ENCODE measurements at regions not wholly inside any gene's neighbourhood (a gene's known extent, or its start where the extent isn't known, plus 50 kb on each side); places are given as distances from the start of the nearest gene placed in this dataset.
"Not testable (repeated sequence)": the region's sequence is repeated elsewhere in the genome, so short reads cannot be mapped to it uniquely, and the experiment has no call there.

GRCh38 chr6:88403486-88403885 is 237.3 kb upstream of the CNR1 start:
- no peak overlapping the region for H3K27ac ChIP-seq
- intact Hi-C loops (cut with DNase I; ENCODE audit: low total_unique reads) (no loop called here), in situ Hi-C loops (cut with MboI; ENCODE audit: low sequenced_read_pairs in 4 of 4) (no loop called here)
- TF ChIP-seq CTCF (IDR thresholded peaks at IDR 0.05 in 4 of 5, conservative IDR thresholded peaks at IDR 0.05 in 1 of 5): no peak
- TF ChIP-seq POLR2A (IDR thresholded peaks at IDR 0.05): no peak
- no peak for ATAC-seq
- H3K36me3 ChIP-seq: no peaks in the 10 kb centered on the region
- no peak for DNase-seq
- H3K9me3 ChIP-seq: no peaks in the 10 kb centered on the region
- H3K4me3 ChIP-seq: no peak overlapping the region
- H3K4me1 ChIP-seq: no peaks in the 10 kb centered on the region
- no peaks in the 10 kb centered on the region for H3K27me3 ChIP-seq

- Histone ChIP-seq H3K4me1 (no peaks in the 10 kb centered on the region), H3K36me3 (no peaks in the 10 kb centered on the region), H3K9me3 (no peaks in the 10 kb centered on the region), H3K27me3 (no peaks in the 10 kb centered on the region), H3K27ac (no peak overlapping the region), H3K4me3 (no peak overlapping the region)
- intact Hi-C loops (cut with DNase I; ENCODE audit: low total_unique reads) (no loop called here), in situ Hi-C loops (cut with MboI; ENCODE audit: low sequenced_read_pairs in 4 of 4) (no loop called here)
- no peak for ATAC-seq
- no peak for DNase-seq
- TF ChIP-seq POLR2A (IDR thresholded peaks at IDR 0.05) (no peak), CTCF (IDR thresholded peaks at IDR 0.05 in 4 of 5, conservative IDR thresholded peaks at IDR 0.05 in 1 of 5) (no peak)
Measured at GRCh38 chr6:88402909-88403308, 236.8 kb upstream of the CNR1 start.

- H3K27me3 ChIP-seq; H3K27ac ChIP-seq; H3K4me1 ChIP-seq; DNase-seq; H3K4me3 ChIP-seq; H3K9me3 ChIP-seq; H3K36me3 ChIP-seq; in situ Hi-C loops (cut with MboI; ENCODE audit: low sequenced_read_pairs in 4 of 4); intact Hi-C loops (cut with DNase I; ENCODE audit: low total_unique reads); ATAC-seq: not testable (repeated sequence)
Measured at GRCh38 chr6:88390998-88391397, 224.9 kb upstream of the CNR1 start.

- no peak overlapping the region for H3K4me3 ChIP-seq
- H3K4me1 ChIP-seq: no peaks in the 10 kb centered on the region
- ATAC-seq (no peak), DNase-seq (no peak)
- H3K36me3 ChIP-seq: no peaks in the 10 kb centered on the region
- in situ Hi-C loops (cut with MboI; ENCODE audit: low sequenced_read_pairs in 4 of 4) (no loop called here), intact Hi-C loops (cut with DNase I; ENCODE audit: low total_unique reads) (no loop called here)
- no peak overlapping the region for H3K27ac ChIP-seq
- H3K9me3 ChIP-seq: no peaks in the 10 kb centered on the region
- TF ChIP-seq POLR2A (IDR thresholded peaks at IDR 0.05) (no peak), CTCF (IDR thresholded peaks at IDR 0.05 in 4 of 5, conservative IDR thresholded peaks at IDR 0.05 in 1 of 5) (no peak)
- no peaks in the 10 kb centered on the region for H3K27me3 ChIP-seq
Measured at GRCh38 chr6:88388589-88388988, 222.4 kb upstream of the CNR1 start.

GRCh38 chr6:88386167-88386566 is 220.0 kb upstream of the CNR1 start:
- intact Hi-C loops (cut with DNase I; ENCODE audit: low total_unique reads): no loop called here
- H3K4me3 ChIP-seq: no peak overlapping the region
- no peaks in the 10 kb centered on the region for H3K27me3 ChIP-seq
- H3K4me1 ChIP-seq: no peaks in the 10 kb centered on the region
- H3K27ac ChIP-seq: no peak overlapping the region
- TF ChIP-seq CTCF (IDR thresholded peaks at IDR 0.05 in 4 of 5, conservative IDR thresholded peaks at IDR 0.05 in 1 of 5): no peak
- TF ChIP-seq POLR2A (IDR thresholded peaks at IDR 0.05): no peak
- H3K9me3 ChIP-seq: no peaks in the 10 kb centered on the region
- no peaks in the 10 kb centered on the region for H3K36me3 ChIP-seq
- ATAC-seq (no peak), DNase-seq (no peak)
- in situ Hi-C loops (cut with MboI; ENCODE audit: low sequenced_read_pairs in 4 of 4): no loop called here

All from gastrocnemius medialis (tissue), 4 donors.